HG03378 (cell line): ENCODE measurements at regions not wholly inside any gene's neighbourhood (a gene's known extent, or its start where the extent isn't known, plus 50 kb on each side); places are given as distances from the start of the nearest gene placed in this dataset.

Experiments used
- ATAC-seq: cut with Tn5 transposase; IDR thresholded peaks from one replicate; pipeline ENCODE4 v1.9.1; 2021; ENCODE audit warnings: mild to moderate bottlenecking, moderate library complexity; ENCODE audit not compliant: unreplicated experiment

GRCh38 chr4:160175064-160175643 lies 1072.3 kb downstream of the RAPGEF2 start:
- ATAC-seq: no peak

DNA sequence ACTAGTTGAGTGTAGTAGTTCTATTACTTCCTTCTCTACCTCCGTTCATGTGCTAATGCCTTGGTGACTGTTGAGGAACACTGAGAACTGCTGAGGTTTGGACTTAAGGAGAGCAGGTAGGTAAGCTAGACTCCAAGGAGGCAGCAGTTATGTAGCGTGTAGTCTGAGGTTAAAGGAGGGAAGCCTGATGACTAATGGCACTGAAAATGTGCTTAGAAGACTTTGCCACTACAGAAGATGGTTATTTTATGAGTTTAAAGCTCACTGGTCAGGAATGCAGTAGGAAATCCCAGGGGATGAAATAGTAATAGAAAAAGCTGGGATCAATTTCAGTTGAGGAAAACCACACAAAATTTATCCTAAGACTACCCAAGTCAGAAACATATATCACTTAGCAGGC lies 1077.3 kb downstream of the RAPGEF2 start:
- ATAC-seq: no peak

DNA sequence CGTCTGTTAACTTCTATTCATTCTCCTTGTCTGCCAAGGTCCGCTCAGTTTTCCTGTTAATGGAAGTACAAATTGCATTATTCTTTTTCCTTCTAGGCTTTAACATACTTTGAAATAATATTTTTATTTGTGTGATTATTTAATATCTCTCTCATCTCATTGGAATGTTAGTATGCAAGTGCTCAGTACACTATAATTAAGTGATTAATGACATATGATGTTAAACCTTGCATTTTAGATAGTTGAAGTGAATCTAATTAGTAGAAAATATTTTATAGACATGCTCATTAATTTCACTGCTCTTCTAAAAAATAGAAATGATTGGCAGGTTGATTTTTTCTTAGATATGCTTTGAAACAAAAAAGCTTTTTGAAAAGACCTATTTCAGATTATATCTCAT lies 1079.8 kb downstream of the RAPGEF2 start:
- no peak for ATAC-seq

GRCh38 chr4:160184884-160185283 lies 1082.0 kb downstream of the RAPGEF2 start:
- ATAC-seq: no peak

- ATAC-seq: no peak
These were observed 1090.9 kb downstream of the RAPGEF2 start for GRCh38 chr4:160193787-160194186.

- no peak for ATAC-seq
These were observed 1091.8 kb downstream of the RAPGEF2 start for GRCh38 chr4:160194716-160195115.

DNA sequence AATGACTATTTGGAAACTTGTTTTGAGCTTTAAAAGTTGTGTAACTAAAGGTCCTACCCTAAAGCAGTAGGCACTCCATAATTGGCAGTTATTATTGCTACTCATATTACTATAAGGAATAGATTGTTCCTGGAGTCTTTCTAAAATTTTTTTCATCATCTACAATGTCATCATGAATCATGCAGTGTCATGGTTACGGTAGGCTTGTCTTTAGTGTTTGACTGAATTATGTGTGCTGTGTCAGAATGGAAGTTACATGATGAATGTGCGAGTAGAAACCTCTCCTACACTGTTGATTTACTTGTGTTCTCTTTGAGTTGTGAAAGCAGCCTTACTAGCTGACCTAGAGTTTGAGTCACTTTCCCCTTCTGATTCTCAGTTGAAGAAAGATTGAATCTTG lies 1099.9 kb downstream of the RAPGEF2 start:
- no peak for ATAC-seq

DNA sequence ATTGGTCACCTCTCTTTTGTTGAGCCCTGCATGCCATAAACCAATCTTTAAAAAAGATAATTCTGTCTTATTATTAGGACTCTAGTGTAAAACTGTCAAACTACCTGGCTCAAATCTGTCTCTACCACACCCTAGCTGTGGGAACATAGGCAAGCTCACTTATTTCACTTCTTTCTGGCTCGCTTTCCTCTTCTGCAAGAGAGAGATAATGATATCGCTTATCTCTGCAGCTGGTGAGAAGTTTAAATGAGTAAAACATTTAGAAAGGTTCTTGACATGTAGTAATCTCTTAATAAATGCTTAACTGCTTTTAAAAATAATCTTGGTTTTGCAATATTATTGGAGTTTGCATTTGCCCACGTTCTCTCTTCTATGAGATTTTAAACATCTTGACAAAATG lies 1109.2 kb downstream of the RAPGEF2 start:
- ATAC-seq: no peak

- ATAC-seq: no peak
These were observed 1110.5 kb downstream of the RAPGEF2 start for GRCh38 chr4:160213366-160213765.

DNA sequence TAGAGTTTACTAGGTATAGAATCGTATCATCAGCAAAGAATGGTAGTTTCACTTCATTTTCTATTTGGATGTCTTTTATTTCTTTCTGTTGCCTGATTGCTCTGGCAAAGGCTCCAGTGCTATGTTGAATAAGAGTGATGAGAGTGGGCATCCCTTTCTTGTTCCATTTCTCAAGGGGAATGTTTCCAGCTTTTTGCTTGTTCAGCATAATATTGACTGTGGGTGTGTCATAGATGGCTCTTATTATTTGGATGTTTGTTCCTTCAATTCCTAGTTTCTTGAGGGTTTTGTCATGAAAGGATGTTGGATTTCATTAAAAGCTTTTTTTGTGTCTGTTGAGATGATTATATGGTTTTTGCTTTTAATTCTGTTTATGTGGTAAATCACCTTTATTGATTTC lies 1114.5 kb downstream of the RAPGEF2 start:
- ATAC-seq: no peak

GRCh38 chr4:160224049-160224448 lies 1121.2 kb downstream of the RAPGEF2 start:
- ATAC-seq: no peak

GRCh38 chr4:160233141-160233540 lies 1130.3 kb downstream of the RAPGEF2 start:
- ATAC-seq: no peak

- ATAC-seq: no peak
These were observed 1132.4 kb downstream of the RAPGEF2 start for GRCh38 chr4:160235285-160235684.

DNA sequence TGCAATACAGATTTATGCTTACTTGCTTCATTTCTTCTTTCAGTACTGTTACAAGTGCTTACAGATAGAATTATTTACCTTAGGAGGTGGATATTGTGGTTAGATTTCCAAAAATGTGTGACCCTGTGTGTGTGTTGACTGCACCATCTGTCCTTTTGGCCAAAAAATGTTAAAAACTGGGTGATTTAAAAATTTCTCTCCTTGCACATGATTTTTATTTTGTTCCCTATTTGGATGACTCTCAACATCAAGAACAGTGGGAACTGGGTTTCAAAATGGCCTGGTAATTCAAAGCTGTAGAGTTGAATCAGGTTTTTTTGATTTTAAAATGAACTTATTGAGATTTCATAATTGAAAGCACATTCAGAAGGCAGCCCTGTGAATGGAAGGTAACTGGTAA lies 1132.9 kb downstream of the RAPGEF2 start:
- no peak for ATAC-seq

GRCh38 chr4:160238790-160239189 lies 1135.9 kb downstream of the RAPGEF2 start:
- ATAC-seq: no peak

DNA sequence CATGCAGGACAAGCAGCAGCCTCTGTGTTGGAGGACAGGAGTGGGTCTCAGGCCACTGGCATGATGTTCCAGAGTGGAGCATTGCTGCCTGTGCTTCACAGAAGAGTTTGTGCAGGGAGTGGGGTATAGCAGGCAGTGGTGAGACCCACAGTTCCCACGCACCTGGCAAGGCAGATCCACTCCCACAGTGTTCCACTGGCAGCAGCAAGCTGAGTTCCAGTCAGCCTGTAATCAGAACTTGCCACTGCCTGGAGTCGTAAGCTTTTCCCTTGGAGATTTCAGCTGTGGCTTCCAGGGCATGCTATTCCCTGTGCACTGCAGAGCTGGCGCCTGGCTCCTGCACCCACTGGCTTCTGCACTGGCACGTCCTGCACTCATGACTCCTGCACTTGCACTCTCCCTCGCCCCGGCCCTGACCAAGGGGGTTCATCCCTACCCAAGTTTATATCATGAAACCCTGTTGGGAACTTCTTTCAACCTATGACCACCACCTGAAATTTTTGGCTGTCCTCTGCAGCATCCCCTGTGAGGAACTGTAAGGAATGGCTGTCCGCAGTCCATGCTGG lies 1144.3 kb downstream of the RAPGEF2 start:
- no peak for ATAC-seq

DNA sequence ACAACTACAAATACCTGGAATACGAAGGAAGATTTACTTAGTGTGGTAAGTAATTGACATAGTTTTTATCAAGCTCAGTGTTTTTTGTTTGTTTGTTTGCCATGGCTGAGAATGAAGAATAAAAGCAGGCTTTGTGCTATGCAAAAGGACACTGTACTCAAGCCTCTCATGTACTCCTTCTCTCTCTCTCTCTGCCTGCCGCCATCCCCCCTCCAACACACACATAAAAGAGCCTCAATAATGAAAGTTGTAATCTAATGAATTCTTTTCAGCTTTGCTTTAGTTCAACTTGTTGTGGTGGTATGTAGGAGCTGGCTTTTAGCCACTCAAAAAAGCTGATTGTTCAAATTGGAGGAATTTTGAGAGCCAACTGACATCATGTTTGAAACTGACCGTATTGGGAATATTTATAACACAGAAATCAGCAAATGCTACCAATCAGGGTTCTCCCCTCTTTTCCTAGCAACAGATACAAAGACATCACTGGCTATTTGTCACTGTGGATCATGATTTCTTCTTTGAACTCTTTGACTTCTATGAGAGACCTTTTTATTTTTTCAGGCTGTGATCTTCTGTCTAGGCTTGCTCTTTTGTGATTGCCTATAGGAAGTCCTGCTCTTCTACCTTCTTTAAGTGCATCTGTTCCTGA lies 1148.8 kb downstream of the RAPGEF2 start:
- ATAC-seq: no peak

DNA sequence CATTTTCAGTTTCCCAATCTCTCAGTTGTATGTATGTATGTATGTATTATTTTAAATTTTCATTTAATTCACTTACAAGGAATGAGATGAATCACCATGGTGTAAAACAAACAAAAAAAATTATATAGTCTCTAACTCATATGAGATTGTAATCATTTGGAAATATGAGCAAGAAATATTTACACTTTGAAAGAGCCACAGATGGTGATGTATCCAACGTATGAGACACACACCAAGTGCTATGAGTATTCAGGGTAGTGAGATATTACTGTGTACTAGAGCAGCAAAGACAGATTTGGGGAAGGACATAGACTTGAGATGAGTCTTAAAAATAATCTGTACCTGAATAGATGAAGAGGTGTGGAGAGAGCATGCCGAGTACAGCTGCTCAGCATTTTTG lies 1154.4 kb downstream of the RAPGEF2 start:
- ATAC-seq: no peak

DNA sequence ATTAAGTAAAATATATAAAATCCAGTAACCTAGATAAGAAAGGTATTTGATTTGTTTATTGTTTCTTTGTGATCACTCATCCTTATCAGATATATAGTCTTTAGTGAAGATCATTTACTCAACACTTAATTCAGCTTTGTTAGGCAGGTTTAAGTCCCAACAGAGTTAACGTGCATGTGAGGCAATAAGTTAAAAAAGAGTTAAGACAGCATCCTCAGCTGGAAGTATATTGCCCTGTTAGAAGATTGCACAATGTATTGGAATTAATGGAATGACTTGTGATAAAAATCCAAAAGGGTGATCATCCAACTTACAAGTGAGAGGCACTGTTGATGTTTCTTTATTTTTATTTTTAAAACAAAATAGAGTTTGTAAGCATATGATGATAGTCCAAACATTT lies 1162.1 kb downstream of the RAPGEF2 start:
- no peak for ATAC-seq

DNA sequence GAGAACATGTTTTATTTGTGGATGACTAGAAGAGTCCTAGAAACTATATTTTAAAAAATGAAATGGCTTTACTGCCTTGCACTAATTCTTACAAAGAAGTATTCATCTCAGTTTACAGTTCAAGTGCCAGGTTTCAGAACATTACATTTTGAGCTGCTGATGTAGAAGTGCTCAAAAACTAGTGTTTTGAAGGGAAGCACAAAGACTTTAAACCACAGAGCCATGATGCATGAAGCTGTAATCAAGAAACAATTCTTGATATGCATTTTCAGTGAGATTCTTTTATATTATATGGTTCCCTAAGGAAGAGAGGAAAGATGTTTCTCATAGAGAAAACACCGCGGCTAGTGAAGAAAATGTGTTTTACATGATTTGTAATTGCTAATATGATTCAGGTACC lies 1163.0 kb downstream of the RAPGEF2 start:
- ATAC-seq: no peak

GRCh38 chr4:160276785-160277325 lies 1174.0 kb downstream of the RAPGEF2 start:
- no peak for ATAC-seq

DNA sequence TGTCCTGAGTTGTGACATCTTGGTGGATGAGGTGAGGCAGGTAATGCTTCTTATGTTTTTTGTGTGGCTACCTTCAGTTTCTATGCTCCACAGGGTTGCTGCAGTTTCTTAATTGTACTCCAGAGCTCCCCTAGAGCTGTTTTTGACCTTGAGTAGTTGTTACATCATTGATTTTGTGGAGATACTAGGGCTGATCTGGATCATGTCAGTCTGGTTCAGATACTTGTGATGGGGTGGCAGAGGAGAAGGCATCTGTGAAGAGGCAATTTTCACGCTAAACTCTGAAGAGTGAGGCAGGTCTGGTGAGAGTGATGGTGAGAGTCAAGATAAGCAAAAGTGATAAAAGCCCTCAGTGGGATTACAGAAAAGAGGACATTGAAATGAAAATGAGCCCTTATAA lies 1180.2 kb downstream of the RAPGEF2 start:
- no peak for ATAC-seq
